Pancreas (tissue), 10 donors: ENCODE measurements at regions not wholly inside any gene's neighbourhood (a gene's known extent, or its start where the extent isn't known, plus 50 kb on each side); places are given as distances from the start of the nearest gene placed in this dataset.

ENCODE experiments used
- ATAC-seq, 4 donors: fragments of 200-7000 bp; cut with Tn5 transposase; one replicate each; pipeline versions ENCODE4 v1.8.0 to v1.9.1; 2020; ENCODE audit warnings: mild to moderate bottlenecking in 4 of 4, moderate library complexity in 4 of 4
- DNase-seq, 6 donors: peaks; one replicate each; pipeline ENCODE4 v3.0.0-alpha.2; 2020
- FAIRE-seq: peaks from 2 replicates; lab custom pipeline; 2012; peaks lifted over from hg19 to GRCh38; lab: Jason Lieb, UNC
- H3K27ac ChIP-seq, 4 donors: fragments of 200-600 bp; sonication (generic); 1 replicate in 3 of 4; 2 replicates in 1 of 4; pipeline versions ENCODE4 v1.5.0 to v1.8.0; 2020
- H3K27me3 ChIP-seq, 4 donors: fragments of 200-600 bp; one replicate each; pipeline ENCODE4 v1.8.0; 2021
- H3K36me3 ChIP-seq, 3 donors: fragments of 200-600 bp; sonication (generic) in 1 of 3; one replicate each; pipeline versions ENCODE4 v1.5.0 to v1.8.0; 2020 to 2021
- H3K4me1 ChIP-seq, 3 donors: fragments of 200-600 bp; one replicate each; pipeline ENCODE4 v1.8.0; 2021
- H3K4me3 ChIP-seq, 4 donors: fragments of 200-600 bp; sonication (generic) in 2 of 4; one replicate each; pipeline versions ENCODE4 v1.5.0 to v1.8.0; 2020 to 2021
- H3K9me3 ChIP-seq, 4 donors: fragments of 200-600 bp; one replicate each; pipeline ENCODE4 v1.8.0; 2021
- CTCF ChIP-seq, 4 donors: fragments of 200-600 bp; sonication (generic) in 3 of 4; IDR thresholded peaks; one replicate each; pipeline versions ENCODE4 v1.5.0 to v1.8.0; 2021; ENCODE audit warnings: antibody characterized with exemption in 4 of 4
- WGBS, 2 donors: extraction: QIAGEN DNeasy Blood & Tissue Kit; methylation state at CpG; one replicate each; pipeline ENCODE4 v1.1.7; 2013; 5-methylcytosine and 5-hydroxymethylcytosine counted together
- intact Hi-C, 3 donors: fragments of 100-400 bp; cut with DNase I; formaldehyde crosslinking; loops; one replicate each; pipeline versions ENCODE4 v1.11.1 to v1.14.2; 2022
- donor health status: healthy with polysubstance abuse.
- donor health status: DM: no; HTN: no; CAD: no; lungs with moderate emphysema.
- donor health status: DM: no; HTN: no; CAD: no.
- donor health status: control.
- donor health status: control.
- donor health status: Bipolar disorder and iron deficiency.
- donor health status: DM: yes; HTN: yes; CAD: no.
- donor health status: DM: no; HTN: no; CAD: no.
- donor health status: DM: no; HTN: no; CAD: no.
- donor health status: DM: yes; HTN: yes; CAD: no.

GRCh38 chr22:47327241-47327640 lies 564.8 kb downstream of the TBC1D22A start:
- FAIRE-seq: no peak
- Histone ChIP-seq H3K9me3 (no peaks in the 10 kb centered on the region), H3K36me3 (no peaks in the 10 kb centered on the region), H3K4me3 (no peak overlapping the region), H3K27ac (no peak overlapping the region), H3K27me3 (no peaks in the 10 kb centered on the region), H3K4me1 (no peaks in the 10 kb centered on the region)
- no peak for DNase-seq
- intact Hi-C loops: no loop called here
- WGBS, 2 donors: 75 to 84% methylated on average over 6 of the region's 6 CpGs
- ATAC-seq: no peak
- TF ChIP-seq CTCF (IDR thresholded peaks at IDR 0.05): no peak

- no peaks in the 10 kb centered on the region for H3K36me3 ChIP-seq
- no peaks in the 10 kb centered on the region for H3K9me3 ChIP-seq
- FAIRE-seq (no peak), DNase-seq (no peak), ATAC-seq (no peak)
- intact Hi-C loops: no loop called here
- H3K27ac ChIP-seq: no peak overlapping the region
- 63 to 72% methylated on average over 2 to 3 of the region's 3 CpGs for WGBS, 2 donors
- no peak overlapping the region for H3K4me3 ChIP-seq
- H3K4me1 ChIP-seq: no peaks in the 10 kb centered on the region
- TF ChIP-seq CTCF (IDR thresholded peaks at IDR 0.05): no peak
- H3K27me3 ChIP-seq: no peaks in the 10 kb centered on the region
These were observed 562.8 kb downstream of the TBC1D22A start for GRCh38 chr22:47325249-47325648.

GRCh38 chr22:47324435-47324990 lies 562.1 kb downstream of the TBC1D22A start:
- DNase-seq: no peak
- Histone ChIP-seq H3K4me1 (no peaks in the 10 kb centered on the region), H3K27ac (no peak overlapping the region), H3K36me3 (no peaks in the 10 kb centered on the region), H3K4me3 (no peak overlapping the region), H3K27me3 (no peaks in the 10 kb centered on the region), H3K9me3 (no peaks in the 10 kb centered on the region)
- WGBS, 2 donors: 47 to 50% methylated on average over 10 of the region's 10 CpGs
- no peak for ATAC-seq
- TF ChIP-seq CTCF (IDR thresholded peaks at IDR 0.05): no peak
- FAIRE-seq: no peak
- intact Hi-C loops: no loop called here

- FAIRE-seq: no peak
- no peak overlapping the region for H3K27ac ChIP-seq
- no peak for ATAC-seq
- no peak for TF ChIP-seq CTCF (IDR thresholded peaks at IDR 0.05)
- intact Hi-C loops: no loop called here
- H3K27me3 ChIP-seq: no peaks in the 10 kb centered on the region
- no peaks in the 10 kb centered on the region for H3K36me3 ChIP-seq
- H3K4me1 ChIP-seq: no peaks in the 10 kb centered on the region
- no peak for DNase-seq
- no peak overlapping the region for H3K4me3 ChIP-seq
- WGBS, 2 donors: 67 to 74% methylated on average over 6 of the region's 6 CpGs
- no peaks in the 10 kb centered on the region for H3K9me3 ChIP-seq
These were observed 561.1 kb downstream of the TBC1D22A start for GRCh38 chr22:47323518-47323917.

- H3K4me3 ChIP-seq: no peak overlapping the region
- no peaks in the 10 kb centered on the region for H3K4me1 ChIP-seq
- no peak for DNase-seq
- H3K27ac ChIP-seq: no peak overlapping the region
- no peak for TF ChIP-seq CTCF (IDR thresholded peaks at IDR 0.05)
- H3K9me3 ChIP-seq: no peaks in the 10 kb centered on the region
- peaks cover 0 to 3% (median 0%) of the 10 kb centered on the region in 4 donors for H3K27me3 ChIP-seq
- FAIRE-seq: no peak
- no peaks in the 10 kb centered on the region for H3K36me3 ChIP-seq
- intact Hi-C loops: no loop called here
- 38 to 42% methylated on average over 7 of the region's 7 CpGs for WGBS, 2 donors
- no peak for ATAC-seq
These were observed 560.4 kb downstream of the TBC1D22A start for GRCh38 chr22:47322854-47323253.
